SK-N-SH treated with all-trans-retinoic acid at 6 μM for 48 hours (cell line): ENCODE measurements at regions not wholly inside any gene's neighbourhood (a gene's known extent, or its start where the extent isn't known, plus 50 kb on each side); places are given as distances from the start of the nearest gene placed in this dataset.

Experiments used
- ATAC-seq: fragments of 200-7000 bp; cut with Tn5 transposase; 3 replicates; pipeline ENCODE4 v1.9.1; 2020; ENCODE audit warnings: mild to moderate bottlenecking, moderate library complexity
- BACH2 ChIP-seq: fragments of 250-450 bp; sonication (Bioruptor Pico); IDR thresholded peaks from 2 replicates; pipeline ENCODE4 v1.9.0; 2021; ENCODE audit warnings: mild to moderate bottlenecking, borderline replicate concordance
- CSRNP3 ChIP-seq: fragments of 250-450 bp; sonication (Bioruptor Pico); IDR thresholded peaks from 2 replicates; pipeline ENCODE4 v1.5.1; 2021; ENCODE audit warnings: mild to moderate bottlenecking, moderate library complexity
- ESRRG ChIP-seq: fragments of 250-450 bp; sonication (Bioruptor Pico); IDR thresholded peaks from 2 replicates; pipeline ENCODE4 v1.6.1; 2021; ENCODE audit warnings: mild to moderate bottlenecking
- GLIS3 ChIP-seq: fragments of 250-450 bp; sonication (Bioruptor Pico); IDR thresholded peaks from 2 replicates; pipeline ENCODE4 v1.5.0; 2020; ENCODE audit warnings: mild to moderate bottlenecking, moderate library complexity
- OSR1 ChIP-seq: fragments of 250-450 bp; sonication (Bioruptor Pico); IDR thresholded peaks from 2 replicates; pipeline ENCODE4 v1.8.0; 2022; ENCODE audit warnings: moderate library complexity, mild to moderate bottlenecking, inconsistent platforms
- POU6F1 ChIP-seq: fragments of 250-450 bp; sonication (Bioruptor Pico); IDR thresholded peaks from 2 replicates; pipeline ENCODE4 v1.8.0; 2021; ENCODE audit warnings: low read depth, mild to moderate bottlenecking, moderate library complexity, borderline replicate concordance
- PPARA ChIP-seq: fragments of 250-450 bp; sonication (Bioruptor Pico); IDR thresholded peaks from 2 replicates; pipeline ENCODE4 v1.5.0; 2020; ENCODE audit warnings: mild to moderate bottlenecking, borderline replicate concordance
- RARB ChIP-seq: fragments of 250-450 bp; sonication (Bioruptor Pico); IDR thresholded peaks from 2 replicates; pipeline ENCODE4 v1.8.0; 2021; ENCODE audit warnings: mild to moderate bottlenecking, moderate library complexity
- SNAI2 ChIP-seq: fragments of 250-450 bp; sonication (Bioruptor Pico); IDR thresholded peaks from 2 replicates; pipeline ENCODE4 v1.5.0; 2020; ENCODE audit warnings: mild to moderate bottlenecking, moderate library complexity
- TCF4 ChIP-seq: fragments of 250-450 bp; sonication (Bioruptor Pico); IDR thresholded peaks from 2 replicates; pipeline ENCODE4 v1.8.0; 2021; ENCODE audit warnings: mild to moderate bottlenecking, moderate library complexity, borderline replicate concordance
- TOX ChIP-seq: fragments of 250-450 bp; sonication (Bioruptor Pico); IDR thresholded peaks from 2 replicates; pipeline ENCODE4 v1.8.0; 2021; ENCODE audit warnings: mild to moderate bottlenecking, moderate library complexity, borderline replicate concordance
- ZC3H10 ChIP-seq: fragments of 250-450 bp; sonication (Bioruptor Pico); IDR thresholded peaks from 2 replicates; pipeline ENCODE4 v1.5.1; 2021; ENCODE audit warnings: mild to moderate bottlenecking, moderate library complexity
- ZFP3 ChIP-seq: fragments of 250-450 bp; sonication (Bioruptor Pico); IDR thresholded peaks from 2 replicates; pipeline ENCODE4 v1.5.0; 2020; ENCODE audit warnings: mild to moderate bottlenecking, moderate library complexity
- ZFP30 ChIP-seq: fragments of 450-650 bp; formaldehyde crosslinking; IDR thresholded peaks from 2 replicates; pipeline ENCODE4 v1.5.0; 2022; ENCODE audit warnings: mild to moderate bottlenecking, moderate library complexity
- ZNF565 ChIP-seq: fragments of 450-650 bp; formaldehyde crosslinking; conservative IDR thresholded peaks from 2 replicates; pipeline ENCODE4 v1.5.0; 2020; ENCODE audit warnings: low read depth, mild to moderate bottlenecking, moderate library complexity
- ZNF70 ChIP-seq: fragments of 450-650 bp; formaldehyde crosslinking; IDR thresholded peaks from 2 replicates; pipeline ENCODE4 v1.5.0; 2020; ENCODE audit warnings: mild to moderate bottlenecking, moderate library complexity
- ZNF8 ChIP-seq: fragments of 450-650 bp; formaldehyde crosslinking; IDR thresholded peaks from 2 replicates; pipeline ENCODE4 v1.5.0; 2020; ENCODE audit warnings: mild to moderate bottlenecking, moderate library complexity
- TF ChIP-seq, protein P1 (sequence below): fragments of 250-450 bp; sonication (Bioruptor Pico); IDR thresholded peaks from 2 replicates; pipeline ENCODE4 v1.5.0; 2020; ENCODE audit warnings: mild to moderate bottlenecking, moderate library complexity
- TF ChIP-seq, protein P2 (sequence below): fragments of 250-450 bp; sonication (Bioruptor Pico); IDR thresholded peaks from 2 replicates; pipeline ENCODE4 v1.5.1; 2020; ENCODE audit warnings: low read depth, mild to moderate bottlenecking, moderate library complexity
- TF ChIP-seq, protein P3 (sequence below): fragments of 250-450 bp; sonication (Bioruptor Pico); IDR thresholded peaks from 2 replicates; pipeline ENCODE4 v1.8.0; 2020; ENCODE audit warnings: mild to moderate bottlenecking, moderate library complexity, borderline replicate concordance

- ATAC-seq: no peak
These were observed 222.6 kb downstream of the SNX18 start for GRCh38 chr5:54740141-54740540.

DNA sequence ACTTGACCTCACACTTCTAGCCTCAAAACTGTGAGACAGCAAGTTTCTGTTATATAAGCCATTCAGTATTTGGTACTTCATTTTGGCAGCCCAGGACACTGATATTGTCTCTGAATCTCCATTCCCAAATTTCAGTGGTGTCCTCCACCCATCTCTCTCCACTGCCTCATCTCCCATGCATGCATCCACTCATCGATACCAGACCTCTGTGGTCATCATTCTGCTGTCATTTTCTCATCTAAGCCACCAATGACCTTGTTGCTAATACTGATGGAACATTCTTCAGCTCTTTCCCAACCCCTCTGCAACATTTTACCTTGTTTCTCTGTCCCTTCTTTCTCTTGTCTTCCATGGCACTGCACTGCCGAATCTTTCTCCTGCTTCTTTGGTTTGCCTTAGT is 221.8 kb downstream of the SNX18 start:
- TF ChIP-seq ZNF8 (CRISPR knock-in tag) (no peak), ZNF565 (CRISPR knock-in tag) (no peak), ZFP3 (CRISPR knock-in tag) (no peak), ESRRG (CRISPR knock-in tag) (no peak), ZFP30 (CRISPR knock-in tag) (no peak), ZC3H10 (CRISPR knock-in tag) (no peak), GLIS3 (CRISPR knock-in tag) (no peak), TOX (CRISPR knock-in tag) (no peak), SNAI2 (no peak)
- TF ChIP-seq, protein P1, sequence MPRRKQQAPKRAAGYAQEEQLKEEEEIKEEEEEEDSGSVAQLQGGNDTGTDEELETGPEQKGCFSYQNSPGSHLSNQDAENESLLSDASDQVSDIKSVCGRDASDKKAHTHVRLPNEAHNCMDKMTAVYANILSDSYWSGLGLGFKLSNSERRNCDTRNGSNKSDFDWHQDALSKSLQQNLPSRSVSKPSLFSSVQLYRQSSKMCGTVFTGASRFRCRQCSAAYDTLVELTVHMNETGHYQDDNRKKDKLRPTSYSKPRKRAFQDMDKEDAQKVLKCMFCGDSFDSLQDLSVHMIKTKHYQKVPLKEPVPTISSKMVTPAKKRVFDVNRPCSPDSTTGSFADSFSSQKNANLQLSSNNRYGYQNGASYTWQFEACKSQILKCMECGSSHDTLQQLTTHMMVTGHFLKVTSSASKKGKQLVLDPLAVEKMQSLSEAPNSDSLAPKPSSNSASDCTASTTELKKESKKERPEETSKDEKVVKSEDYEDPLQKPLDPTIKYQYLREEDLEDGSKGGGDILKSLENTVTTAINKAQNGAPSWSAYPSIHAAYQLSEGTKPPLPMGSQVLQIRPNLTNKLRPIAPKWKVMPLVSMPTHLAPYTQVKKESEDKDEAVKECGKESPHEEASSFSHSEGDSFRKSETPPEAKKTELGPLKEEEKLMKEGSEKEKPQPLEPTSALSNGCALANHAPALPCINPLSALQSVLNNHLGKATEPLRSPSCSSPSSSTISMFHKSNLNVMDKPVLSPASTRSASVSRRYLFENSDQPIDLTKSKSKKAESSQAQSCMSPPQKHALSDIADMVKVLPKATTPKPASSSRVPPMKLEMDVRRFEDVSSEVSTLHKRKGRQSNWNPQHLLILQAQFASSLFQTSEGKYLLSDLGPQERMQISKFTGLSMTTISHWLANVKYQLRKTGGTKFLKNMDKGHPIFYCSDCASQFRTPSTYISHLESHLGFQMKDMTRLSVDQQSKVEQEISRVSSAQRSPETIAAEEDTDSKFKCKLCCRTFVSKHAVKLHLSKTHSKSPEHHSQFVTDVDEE (CRISPR knock-in tag): no peak

More at GRCh38 chr5:54740141-54740540, 222.6 kb downstream of the SNX18 start:
- TF ChIP-seq CSRNP3 (CRISPR knock-in tag) (no peak), ESRRG (CRISPR knock-in tag) (no peak), ZNF70 (CRISPR knock-in tag) (no peak), PPARA (CRISPR knock-in tag) (no peak), RARB (CRISPR knock-in tag) (no peak), ZNF8 (CRISPR knock-in tag) (no peak), ZC3H10 (CRISPR knock-in tag) (no peak), TOX (CRISPR knock-in tag) (no peak), BACH2 (CRISPR knock-in tag) (no peak), OSR1 (CRISPR knock-in tag) (no peak), TCF4 (no peak), GLIS3 (CRISPR knock-in tag) (no peak), POU6F1 (CRISPR knock-in tag) (no peak)
- TF ChIP-seq, protein P2, sequence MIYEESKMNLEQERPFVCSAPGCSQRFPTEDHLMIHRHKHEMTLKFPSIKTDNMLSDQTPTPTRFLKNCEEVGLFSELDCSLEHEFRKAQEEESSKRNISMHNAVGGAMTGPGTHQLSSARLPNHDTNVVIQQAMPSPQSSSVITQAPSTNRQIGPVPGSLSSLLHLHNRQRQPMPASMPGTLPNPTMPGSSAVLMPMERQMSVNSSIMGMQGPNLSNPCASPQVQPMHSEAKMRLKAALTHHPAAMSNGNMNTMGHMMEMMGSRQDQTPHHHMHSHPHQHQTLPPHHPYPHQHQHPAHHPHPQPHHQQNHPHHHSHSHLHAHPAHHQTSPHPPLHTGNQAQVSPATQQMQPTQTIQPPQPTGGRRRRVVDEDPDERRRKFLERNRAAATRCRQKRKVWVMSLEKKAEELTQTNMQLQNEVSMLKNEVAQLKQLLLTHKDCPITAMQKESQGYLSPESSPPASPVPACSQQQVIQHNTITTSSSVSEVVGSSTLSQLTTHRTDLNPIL (CRISPR knock-in tag): no peak
- TF ChIP-seq, protein P1 (CRISPR knock-in tag): no peak
- TF ChIP-seq, protein P3, sequence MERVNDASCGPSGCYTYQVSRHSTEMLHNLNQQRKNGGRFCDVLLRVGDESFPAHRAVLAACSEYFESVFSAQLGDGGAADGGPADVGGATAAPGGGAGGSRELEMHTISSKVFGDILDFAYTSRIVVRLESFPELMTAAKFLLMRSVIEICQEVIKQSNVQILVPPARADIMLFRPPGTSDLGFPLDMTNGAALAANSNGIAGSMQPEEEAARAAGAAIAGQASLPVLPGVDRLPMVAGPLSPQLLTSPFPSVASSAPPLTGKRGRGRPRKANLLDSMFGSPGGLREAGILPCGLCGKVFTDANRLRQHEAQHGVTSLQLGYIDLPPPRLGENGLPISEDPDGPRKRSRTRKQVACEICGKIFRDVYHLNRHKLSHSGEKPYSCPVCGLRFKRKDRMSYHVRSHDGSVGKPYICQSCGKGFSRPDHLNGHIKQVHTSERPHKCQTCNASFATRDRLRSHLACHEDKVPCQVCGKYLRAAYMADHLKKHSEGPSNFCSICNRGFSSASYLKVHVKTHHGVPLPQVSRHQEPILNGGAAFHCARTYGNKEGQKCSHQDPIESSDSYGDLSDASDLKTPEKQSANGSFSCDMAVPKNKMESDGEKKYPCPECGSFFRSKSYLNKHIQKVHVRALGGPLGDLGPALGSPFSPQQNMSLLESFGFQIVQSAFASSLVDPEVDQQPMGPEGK: no peak

More for the DNA sequence above, 221.8 kb downstream of the SNX18 start:
- no peak for ATAC-seq
